WTC11 (cell line): ENCODE measurements at regions not wholly inside any gene's neighbourhood (a gene's known extent, or its start where the extent isn't known, plus 50 kb on each side); places are given as distances from the start of the nearest gene placed in this dataset.
A peak's percentile ranks its signal among the peaks of the same experiment; 100 is the strongest.

Experiments
- ATAC-seq: fragments of 200-7000 bp; cut with Tn5 transposase; 2 replicates; pipeline ENCODE4 v1.10.0; 2021; ENCODE audit warnings: mild to moderate bottlenecking, moderate library complexity
- CTCF ChIA-PET: fragments of 300-600 bp; sonication (Branson Sonifier 250); formaldehyde crosslinking; loops from one replicate; lab custom pipeline; 2021; ENCODE audit warnings: antibody characterized with exemption; lab: Charles Lee
- POLR2A ChIA-PET: fragments of 350-600 bp; sonication (Branson Sonifier 250); formaldehyde crosslinking; loops from one replicate; lab custom pipeline; 2021; ENCODE audit warnings: antibody characterized with exemption; lab: Charles Lee
- DNase-seq: peaks from one replicate; pipeline ENCODE4 v3.0.0; 2021; ENCODE audit warnings: low spot score
- H3K27ac Mint-ChIP-seq: 2 replicates; pipeline ENCODE4 v1.8.0; 2021; ENCODE audit warnings: mixed read lengths
- H3K27me3 Mint-ChIP-seq: 2 replicates; pipeline ENCODE4 v1.8.0; 2021; ENCODE audit warnings: low read depth, mild to moderate bottlenecking, moderate library complexity, mixed read lengths
- H3K36me3 Mint-ChIP-seq: 2 replicates; pipeline ENCODE4 v1.8.0; 2021; ENCODE audit warnings: mixed read lengths
- H3K4me1 Mint-ChIP-seq: 2 replicates; pipeline ENCODE4 v1.8.0; 2022; ENCODE audit warnings: mixed read lengths
- H3K4me3 Mint-ChIP-seq: 2 replicates; pipeline ENCODE4 v1.8.0; 2021; ENCODE audit warnings: mild to moderate bottlenecking, moderate library complexity, mixed read lengths
- H3K9me3 Mint-ChIP-seq: 2 replicates; pipeline ENCODE4 v1.8.0; 2021; ENCODE audit warnings: mixed read lengths
- CBFB ChIP-seq: sonication (generic); formaldehyde crosslinking; IDR thresholded peaks from 2 replicates; pipeline ENCODE4 v1.8.1; 2022; ENCODE audit warnings: mild to moderate bottlenecking, low read depth, missing genetic modification reagents
- FOXJ3 ChIP-seq: sonication (generic); formaldehyde crosslinking; IDR thresholded peaks from 2 replicates; pipeline ENCODE4 v1.9.0; 2021; ENCODE audit warnings: missing genetic modification reagents, mild to moderate bottlenecking, borderline replicate concordance
- FOXK1 ChIP-seq: sonication (generic); formaldehyde crosslinking; IDR thresholded peaks from 2 replicates; pipeline ENCODE4 v1.8.0; 2022; ENCODE audit warnings: mild to moderate bottlenecking, moderate library complexity, missing genetic modification reagents
- JAZF1 ChIP-seq: fragments of 250-450 bp; sonication (Bioruptor Pico); IDR thresholded peaks from 2 replicates; pipeline ENCODE4 v1.9.0; 2021; ENCODE audit warnings: moderate library complexity, mild to moderate bottlenecking, inconsistent platforms
- KAT7 ChIP-seq: sonication (generic); formaldehyde crosslinking; IDR thresholded peaks from 2 replicates; pipeline ENCODE4 v1.8.1; 2023; ENCODE audit warnings: missing genetic modification reagents, mild to moderate bottlenecking, borderline replicate concordance
- ZNF121 ChIP-seq: sonication (generic); formaldehyde crosslinking; IDR thresholded peaks from 2 replicates; pipeline ENCODE4 v1.8.0; 2023; ENCODE audit warnings: missing genetic modification reagents
- ZNF263 ChIP-seq: sonication (generic); formaldehyde crosslinking; IDR thresholded peaks from 2 replicates; pipeline ENCODE4 v1.8.1; 2022; ENCODE audit warnings: low read depth, mild to moderate bottlenecking, moderate library complexity, missing genetic modification reagents
- TF ChIP-seq, protein P1 (sequence below): sonication (generic); formaldehyde crosslinking; IDR thresholded peaks from 2 replicates; pipeline ENCODE4 v1.8.0; 2022; ENCODE audit warnings: missing genetic modification reagents
- TF ChIP-seq, protein P2 (sequence below): fragments of 250-450 bp; sonication (Bioruptor Pico); IDR thresholded peaks from 2 replicates; pipeline ENCODE4 v1.9.0; 2021; ENCODE audit warnings: mild to moderate bottlenecking
- TF ChIP-seq, protein P3 (sequence below): sonication (generic); formaldehyde crosslinking; IDR thresholded peaks from 2 replicates; pipeline ENCODE4 v1.8.1; 2022; ENCODE audit warnings: missing genetic modification reagents, borderline replicate concordance
- TF ChIP-seq, protein P4 (sequence below): sonication (generic); formaldehyde crosslinking; IDR thresholded peaks from 2 replicates; pipeline ENCODE4 v1.8.1; 2023; ENCODE audit warnings: mild to moderate bottlenecking, moderate library complexity, missing genetic modification reagents
- TF ChIP-seq, protein P5 (sequence below): fragments of 250-450 bp; sonication (Bioruptor Pico); IDR thresholded peaks from 2 replicates; pipeline ENCODE4 v1.9.0; 2021; ENCODE audit warnings: mild to moderate bottlenecking, borderline replicate concordance
- TF ChIP-seq, protein P6 (sequence below): sonication (generic); formaldehyde crosslinking; IDR thresholded peaks from 2 replicates; pipeline ENCODE4 v1.8.0; 2023; ENCODE audit warnings: missing genetic modification reagents

DNA sequence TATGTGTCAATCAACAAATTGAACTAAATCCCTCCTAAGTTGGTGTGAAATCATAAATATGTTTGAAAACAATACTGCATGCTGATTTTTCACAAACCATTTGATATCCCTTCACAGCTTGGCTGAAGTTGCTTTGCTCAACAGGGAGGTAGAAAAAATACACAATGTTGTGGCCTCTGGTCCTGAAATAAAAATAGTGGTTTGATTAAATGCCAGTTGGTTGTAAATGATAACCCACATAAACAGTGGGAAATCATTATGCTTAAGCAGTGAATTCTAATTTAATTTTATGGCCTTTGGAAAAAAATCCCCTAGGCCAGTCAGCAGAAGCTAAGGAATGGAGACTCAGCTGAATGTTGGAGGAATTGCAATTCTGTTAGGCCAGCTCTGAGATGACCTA is 359.4 kb upstream of the CWC22 start (continued):
- TF ChIP-seq, protein P1, sequence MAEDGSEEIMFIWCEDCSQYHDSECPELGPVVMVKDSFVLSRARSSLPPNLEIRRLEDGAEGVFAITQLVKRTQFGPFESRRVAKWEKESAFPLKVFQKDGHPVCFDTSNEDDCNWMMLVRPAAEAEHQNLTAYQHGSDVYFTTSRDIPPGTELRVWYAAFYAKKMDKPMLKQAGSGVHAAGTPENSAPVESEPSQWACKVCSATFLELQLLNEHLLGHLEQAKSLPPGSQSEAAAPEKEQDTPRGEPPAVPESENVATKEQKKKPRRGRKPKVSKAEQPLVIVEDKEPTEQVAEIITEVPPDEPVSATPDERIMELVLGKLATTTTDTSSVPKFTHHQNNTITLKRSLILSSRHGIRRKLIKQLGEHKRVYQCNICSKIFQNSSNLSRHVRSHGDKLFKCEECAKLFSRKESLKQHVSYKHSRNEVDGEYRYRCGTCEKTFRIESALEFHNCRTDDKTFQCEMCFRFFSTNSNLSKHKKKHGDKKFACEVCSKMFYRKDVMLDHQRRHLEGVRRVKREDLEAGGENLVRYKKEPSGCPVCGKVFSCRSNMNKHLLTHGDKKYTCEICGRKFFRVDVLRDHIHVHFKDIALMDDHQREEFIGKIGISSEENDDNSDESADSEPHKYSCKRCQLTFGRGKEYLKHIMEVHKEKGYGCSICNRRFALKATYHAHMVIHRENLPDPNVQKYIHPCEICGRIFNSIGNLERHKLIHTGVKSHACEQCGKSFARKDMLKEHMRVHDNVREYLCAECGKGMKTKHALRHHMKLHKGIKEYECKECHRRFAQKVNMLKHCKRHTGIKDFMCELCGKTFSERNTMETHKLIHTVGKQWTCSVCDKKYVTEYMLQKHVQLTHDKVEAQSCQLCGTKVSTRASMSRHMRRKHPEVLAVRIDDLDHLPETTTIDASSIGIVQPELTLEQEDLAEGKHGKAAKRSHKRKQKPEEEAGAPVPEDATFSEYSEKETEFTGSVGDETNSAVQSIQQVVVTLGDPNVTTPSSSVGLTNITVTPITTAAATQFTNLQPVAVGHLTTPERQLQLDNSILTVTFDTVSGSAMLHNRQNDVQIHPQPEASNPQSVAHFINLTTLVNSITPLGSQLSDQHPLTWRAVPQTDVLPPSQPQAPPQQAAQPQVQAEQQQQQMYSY = no peak
- TF ChIP-seq ZNF263 (CRISPR knock-in tag) (no peak), FOXK1 (CRISPR knock-in tag) (no peak)

DNA sequence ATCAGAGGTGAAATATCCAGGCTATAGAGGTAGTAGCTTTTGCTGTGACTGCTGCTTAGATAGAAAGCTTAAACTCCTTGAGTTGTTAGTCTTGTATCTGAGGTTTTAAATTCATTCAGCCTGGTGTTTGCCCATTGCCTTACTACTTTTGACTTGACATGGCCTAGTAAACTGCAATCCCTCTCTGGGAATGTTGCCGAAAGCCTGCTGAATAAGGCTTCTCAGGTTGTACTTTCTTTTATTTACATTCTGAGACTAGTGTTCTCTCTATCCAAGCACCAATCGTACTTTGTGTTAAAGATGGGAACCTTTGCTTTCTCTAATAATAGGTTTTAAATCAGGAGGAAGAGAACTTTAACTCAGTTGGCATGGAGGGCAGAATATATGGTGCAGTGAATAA is 357.6 kb upstream of the CWC22 start:
- ATAC-seq (no peak), DNase-seq (no peak)
- TF ChIP-seq, protein P2, sequence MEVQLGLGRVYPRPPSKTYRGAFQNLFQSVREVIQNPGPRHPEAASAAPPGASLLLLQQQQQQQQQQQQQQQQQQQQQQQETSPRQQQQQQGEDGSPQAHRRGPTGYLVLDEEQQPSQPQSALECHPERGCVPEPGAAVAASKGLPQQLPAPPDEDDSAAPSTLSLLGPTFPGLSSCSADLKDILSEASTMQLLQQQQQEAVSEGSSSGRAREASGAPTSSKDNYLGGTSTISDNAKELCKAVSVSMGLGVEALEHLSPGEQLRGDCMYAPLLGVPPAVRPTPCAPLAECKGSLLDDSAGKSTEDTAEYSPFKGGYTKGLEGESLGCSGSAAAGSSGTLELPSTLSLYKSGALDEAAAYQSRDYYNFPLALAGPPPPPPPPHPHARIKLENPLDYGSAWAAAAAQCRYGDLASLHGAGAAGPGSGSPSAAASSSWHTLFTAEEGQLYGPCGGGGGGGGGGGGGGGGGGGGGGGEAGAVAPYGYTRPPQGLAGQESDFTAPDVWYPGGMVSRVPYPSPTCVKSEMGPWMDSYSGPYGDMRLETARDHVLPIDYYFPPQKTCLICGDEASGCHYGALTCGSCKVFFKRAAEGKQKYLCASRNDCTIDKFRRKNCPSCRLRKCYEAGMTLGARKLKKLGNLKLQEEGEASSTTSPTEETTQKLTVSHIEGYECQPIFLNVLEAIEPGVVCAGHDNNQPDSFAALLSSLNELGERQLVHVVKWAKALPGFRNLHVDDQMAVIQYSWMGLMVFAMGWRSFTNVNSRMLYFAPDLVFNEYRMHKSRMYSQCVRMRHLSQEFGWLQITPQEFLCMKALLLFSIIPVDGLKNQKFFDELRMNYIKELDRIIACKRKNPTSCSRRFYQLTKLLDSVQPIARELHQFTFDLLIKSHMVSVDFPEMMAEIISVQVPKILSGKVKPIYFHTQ (CRISPR knock-in tag) = no peak
- TF ChIP-seq, protein P3, sequence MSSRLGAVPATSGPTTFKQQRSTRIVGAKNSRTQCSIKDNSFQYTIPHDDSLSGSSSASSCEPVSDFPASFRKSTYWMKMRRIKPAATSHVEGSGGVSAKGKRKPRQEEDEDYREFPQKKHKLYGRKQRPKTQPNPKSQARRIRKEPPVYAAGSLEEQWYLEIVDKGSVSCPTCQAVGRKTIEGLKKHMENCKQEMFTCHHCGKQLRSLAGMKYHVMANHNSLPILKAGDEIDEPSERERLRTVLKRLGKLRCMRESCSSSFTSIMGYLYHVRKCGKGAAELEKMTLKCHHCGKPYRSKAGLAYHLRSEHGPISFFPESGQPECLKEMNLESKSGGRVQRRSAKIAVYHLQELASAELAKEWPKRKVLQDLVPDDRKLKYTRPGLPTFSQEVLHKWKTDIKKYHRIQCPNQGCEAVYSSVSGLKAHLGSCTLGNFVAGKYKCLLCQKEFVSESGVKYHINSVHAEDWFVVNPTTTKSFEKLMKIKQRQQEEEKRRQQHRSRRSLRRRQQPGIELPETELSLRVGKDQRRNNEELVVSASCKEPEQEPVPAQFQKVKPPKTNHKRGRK (CRISPR knock-in tag) = no peak
- H3K4me3 Mint-ChIP-seq = no peak overlapping the region
- H3K27me3 Mint-ChIP-seq = no peaks in the 10 kb centered on the region
- H3K27ac Mint-ChIP-seq = no peak overlapping the region
- H3K9me3 Mint-ChIP-seq = peaks cover 4% of the 10 kb centered on the region; the same call in 1 of the 2 replicates
- ChIA-PET CTCF (no interaction called here), POLR2A (no interaction called here)
- H3K36me3 Mint-ChIP-seq = no peaks in the 10 kb centered on the region
- peaks cover under 1% of the 10 kb centered on the region; the same call in 1 of the 2 replicates for H3K4me1 Mint-ChIP-seq

DNA sequence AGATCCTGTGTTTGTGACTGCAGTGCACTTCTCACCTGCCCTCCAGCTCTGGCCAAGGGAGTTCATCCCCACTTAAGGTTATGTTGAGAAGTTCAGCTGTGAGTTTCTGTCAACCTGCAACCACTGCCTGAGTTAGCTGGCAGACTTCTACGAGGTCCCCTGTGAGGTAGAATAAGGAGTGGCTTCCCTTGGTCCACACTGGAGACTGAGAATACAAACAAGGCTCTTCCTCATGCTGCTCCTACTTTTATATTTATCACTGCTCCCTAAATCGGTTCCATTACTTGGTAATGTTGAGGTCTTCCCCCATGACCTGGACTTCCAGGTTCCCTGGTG is 353.2 kb upstream of the CWC22 start:
- H3K36me3 Mint-ChIP-seq = no peaks in the 10 kb centered on the region
- peaks cover 4% of the 10 kb centered on the region; the same call in 1 of the 2 replicates for H3K9me3 Mint-ChIP-seq
- no peak overlapping the region for H3K4me3 Mint-ChIP-seq
- H3K27me3 Mint-ChIP-seq = no peaks in the 10 kb centered on the region
- peak overlapping the region; percentile 26; the same call in 1 of the 2 replicates for H3K27ac Mint-ChIP-seq
- H3K4me1 Mint-ChIP-seq = no peaks in the 10 kb centered on the region
- DNase-seq (no peak), ATAC-seq (no peak)
- POLR2A ChIA-PET = no interaction called here
- CTCF ChIA-PET = no interaction called here
- TF ChIP-seq ZNF121 = no peak
- TF ChIP-seq JAZF1 = no peak
- TF ChIP-seq, protein P4, sequence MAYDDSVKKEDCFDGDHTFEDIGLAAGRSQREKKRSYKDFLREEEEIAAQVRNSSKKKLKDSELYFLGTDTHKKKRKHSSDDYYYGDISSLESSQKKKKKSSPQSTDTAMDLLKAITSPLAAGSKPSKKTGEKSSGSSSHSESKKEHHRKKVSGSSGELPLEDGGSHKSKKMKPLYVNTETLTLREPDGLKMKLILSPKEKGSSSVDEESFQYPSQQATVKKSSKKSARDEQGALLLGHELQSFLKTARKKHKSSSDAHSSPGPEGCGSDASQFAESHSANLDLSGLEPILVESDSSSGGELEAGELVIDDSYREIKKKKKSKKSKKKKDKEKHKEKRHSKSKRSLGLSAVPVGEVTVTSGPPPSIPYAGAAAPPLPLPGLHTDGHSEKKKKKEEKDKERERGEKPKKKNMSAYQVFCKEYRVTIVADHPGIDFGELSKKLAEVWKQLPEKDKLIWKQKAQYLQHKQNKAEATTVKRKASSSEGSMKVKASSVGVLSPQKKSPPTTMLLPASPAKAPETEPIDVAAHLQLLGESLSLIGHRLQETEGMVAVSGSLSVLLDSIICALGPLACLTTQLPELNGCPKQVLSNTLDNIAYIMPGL (CRISPR knock-in tag) = no peak
- TF ChIP-seq, protein P5, sequence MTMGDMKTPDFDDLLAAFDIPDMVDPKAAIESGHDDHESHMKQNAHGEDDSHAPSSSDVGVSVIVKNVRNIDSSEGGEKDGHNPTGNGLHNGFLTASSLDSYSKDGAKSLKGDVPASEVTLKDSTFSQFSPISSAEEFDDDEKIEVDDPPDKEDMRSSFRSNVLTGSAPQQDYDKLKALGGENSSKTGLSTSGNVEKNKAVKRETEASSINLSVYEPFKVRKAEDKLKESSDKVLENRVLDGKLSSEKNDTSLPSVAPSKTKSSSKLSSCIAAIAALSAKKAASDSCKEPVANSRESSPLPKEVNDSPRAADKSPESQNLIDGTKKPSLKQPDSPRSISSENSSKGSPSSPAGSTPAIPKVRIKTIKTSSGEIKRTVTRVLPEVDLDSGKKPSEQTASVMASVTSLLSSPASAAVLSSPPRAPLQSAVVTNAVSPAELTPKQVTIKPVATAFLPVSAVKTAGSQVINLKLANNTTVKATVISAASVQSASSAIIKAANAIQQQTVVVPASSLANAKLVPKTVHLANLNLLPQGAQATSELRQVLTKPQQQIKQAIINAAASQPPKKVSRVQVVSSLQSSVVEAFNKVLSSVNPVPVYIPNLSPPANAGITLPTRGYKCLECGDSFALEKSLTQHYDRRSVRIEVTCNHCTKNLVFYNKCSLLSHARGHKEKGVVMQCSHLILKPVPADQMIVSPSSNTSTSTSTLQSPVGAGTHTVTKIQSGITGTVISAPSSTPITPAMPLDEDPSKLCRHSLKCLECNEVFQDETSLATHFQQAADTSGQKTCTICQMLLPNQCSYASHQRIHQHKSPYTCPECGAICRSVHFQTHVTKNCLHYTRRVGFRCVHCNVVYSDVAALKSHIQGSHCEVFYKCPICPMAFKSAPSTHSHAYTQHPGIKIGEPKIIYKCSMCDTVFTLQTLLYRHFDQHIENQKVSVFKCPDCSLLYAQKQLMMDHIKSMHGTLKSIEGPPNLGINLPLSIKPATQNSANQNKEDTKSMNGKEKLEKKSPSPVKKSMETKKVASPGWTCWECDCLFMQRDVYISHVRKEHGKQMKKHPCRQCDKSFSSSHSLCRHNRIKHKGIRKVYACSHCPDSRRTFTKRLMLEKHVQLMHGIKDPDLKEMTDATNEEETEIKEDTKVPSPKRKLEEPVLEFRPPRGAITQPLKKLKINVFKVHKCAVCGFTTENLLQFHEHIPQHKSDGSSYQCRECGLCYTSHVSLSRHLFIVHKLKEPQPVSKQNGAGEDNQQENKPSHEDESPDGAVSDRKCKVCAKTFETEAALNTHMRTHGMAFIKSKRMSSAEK (CRISPR knock-in tag) = no peak
- TF ChIP-seq KAT7 (CRISPR knock-in tag) = no peak
- TF ChIP-seq CBFB (CRISPR knock-in tag) = no peak
- TF ChIP-seq FOXJ3 (CRISPR knock-in tag) = no peak
- TF ChIP-seq, protein P6, sequence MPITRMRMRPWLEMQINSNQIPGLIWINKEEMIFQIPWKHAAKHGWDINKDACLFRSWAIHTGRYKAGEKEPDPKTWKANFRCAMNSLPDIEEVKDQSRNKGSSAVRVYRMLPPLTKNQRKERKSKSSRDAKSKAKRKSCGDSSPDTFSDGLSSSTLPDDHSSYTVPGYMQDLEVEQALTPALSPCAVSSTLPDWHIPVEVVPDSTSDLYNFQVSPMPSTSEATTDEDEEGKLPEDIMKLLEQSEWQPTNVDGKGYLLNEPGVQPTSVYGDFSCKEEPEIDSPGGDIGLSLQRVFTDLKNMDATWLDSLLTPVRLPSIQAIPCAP = no peak
